GM21367 (cell line): ENCODE measurements at regions not wholly inside any gene's neighbourhood (a gene's known extent, or its start where the extent isn't known, plus 50 kb on each side); places are given as distances from the start of the nearest gene placed in this dataset.

Experiments used
- ATAC-seq: cut with Tn5 transposase; IDR thresholded peaks from one replicate; pipeline ENCODE4 v1.9.1; 2021; ENCODE audit not compliant: unreplicated experiment

DNA sequence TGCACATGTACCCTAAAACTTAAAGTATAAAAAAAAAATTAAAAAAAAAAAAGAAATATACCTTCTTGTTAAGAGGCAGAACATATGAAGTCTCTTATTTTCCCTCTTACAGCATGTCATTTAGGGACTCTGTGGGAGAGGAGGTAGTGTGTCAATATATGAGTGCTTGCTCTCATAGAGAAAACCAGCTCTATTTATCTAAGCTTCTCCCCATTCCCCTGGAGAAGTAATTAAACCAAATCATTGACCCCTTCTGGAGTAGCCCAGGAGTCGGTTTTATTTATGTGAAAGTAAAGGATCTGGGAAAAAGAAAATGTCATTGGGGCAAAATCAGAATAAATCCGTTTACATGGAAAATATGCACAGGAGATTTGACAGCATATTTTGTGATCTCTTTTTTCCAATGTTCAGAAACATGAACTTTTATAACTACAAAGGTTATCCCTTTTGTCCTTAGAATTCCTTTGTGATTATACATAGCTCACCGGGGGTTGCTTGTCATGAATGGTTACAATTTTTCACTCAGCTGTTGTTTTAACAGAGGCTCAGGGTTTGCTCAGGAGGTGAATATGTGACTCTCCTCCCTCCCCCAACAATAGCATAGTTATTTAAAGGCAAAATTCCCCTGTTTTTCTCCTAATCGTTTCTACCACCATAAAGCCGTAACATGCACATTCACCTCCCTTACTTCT lies 114.5 kb upstream of the C1orf21 start:
- no peak for ATAC-seq

GRCh38 chr1:184276416-184276815 lies 110.4 kb upstream of the C1orf21 start:
- ATAC-seq, result no peak

GRCh38 chr1:184279911-184280458 lies 106.8 kb upstream of the C1orf21 start:
- ATAC-seq, result no peak

DNA sequence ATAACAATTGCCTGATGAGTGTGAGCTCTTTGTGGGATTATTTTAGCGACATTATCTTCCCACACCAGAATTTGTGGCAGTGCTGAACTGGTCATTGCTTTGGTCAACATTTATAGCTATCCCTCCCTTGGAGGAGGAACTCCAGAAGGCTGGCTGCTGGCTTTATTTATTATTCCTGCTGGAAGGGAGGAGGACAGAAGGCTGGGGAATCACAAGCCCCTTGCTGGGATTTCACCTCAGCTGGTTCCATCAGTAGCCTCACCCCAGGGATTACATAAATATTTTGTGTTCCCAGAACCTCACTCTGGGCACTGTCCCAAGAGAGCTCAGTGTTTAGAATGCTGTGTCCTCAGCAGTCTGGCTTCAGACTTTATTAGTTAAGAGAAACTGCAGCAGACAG lies 102.8 kb upstream of the C1orf21 start:
- ATAC-seq, result no peak

GRCh38 chr1:184284900-184285299 lies 101.9 kb upstream of the C1orf21 start:
- ATAC-seq, result no peak

- no peak for ATAC-seq
Measured at GRCh38 chr1:184285401-184286087, 101.3 kb upstream of the C1orf21 start.

DNA sequence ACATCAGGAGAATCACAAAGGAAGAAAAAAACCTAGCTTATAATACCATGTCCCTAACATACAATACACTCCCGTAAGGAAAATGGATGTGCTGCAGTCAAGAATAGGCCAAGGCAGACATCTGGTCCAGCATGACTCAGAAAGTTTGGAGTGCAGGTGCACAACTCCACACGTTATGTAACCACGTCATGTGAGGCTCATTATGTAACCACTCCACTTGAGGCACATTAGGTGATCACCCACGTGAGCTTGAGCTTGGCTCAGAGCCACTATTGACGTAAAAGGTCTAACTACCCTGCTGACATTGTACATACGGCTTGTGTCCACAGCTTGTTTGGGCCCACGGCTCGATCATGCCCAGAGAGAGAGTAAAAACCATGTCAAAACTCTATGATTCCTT lies 99.8 kb upstream of the C1orf21 start:
- no peak for ATAC-seq

DNA sequence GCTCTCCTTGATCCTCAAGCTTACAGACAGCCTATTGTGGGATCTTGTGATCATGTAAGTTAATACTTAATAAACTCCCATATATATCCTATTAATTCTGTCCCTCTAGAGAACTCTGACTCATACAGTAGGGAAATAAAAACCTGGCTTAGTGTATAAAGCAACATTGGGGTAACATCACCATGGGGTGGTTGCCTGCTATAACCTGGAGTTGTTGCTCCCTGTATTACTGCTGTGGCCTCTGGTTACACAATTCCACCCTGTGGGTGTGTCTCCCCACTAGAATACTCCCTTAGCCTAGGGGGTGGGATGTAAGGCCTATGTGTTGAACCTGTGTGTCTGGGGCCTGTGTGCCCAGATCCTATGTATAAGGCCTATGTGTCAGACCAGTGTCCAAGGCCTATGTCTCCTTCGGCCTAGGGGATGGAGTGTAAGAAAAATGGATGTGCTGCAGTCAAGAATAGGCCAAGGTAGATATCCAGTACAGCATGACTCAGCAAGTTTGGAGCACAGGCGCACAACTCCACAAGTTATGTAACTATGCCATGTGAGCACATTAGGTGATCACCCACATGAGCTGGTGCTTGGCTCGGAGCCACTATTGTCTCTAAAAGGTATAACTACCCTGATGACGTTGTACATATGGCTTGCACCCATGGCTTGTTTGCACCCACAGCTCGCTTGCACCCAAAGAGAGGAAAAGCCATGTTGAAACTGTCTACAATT lies 96.8 kb upstream of the C1orf21 start:
- no peak for ATAC-seq

GRCh38 chr1:184291701-184292100 lies 95.1 kb upstream of the C1orf21 start:
- no peak for ATAC-seq

- ATAC-seq, result no peak
Measured at GRCh38 chr1:184292101-184292500, 94.7 kb upstream of the C1orf21 start.

DNA sequence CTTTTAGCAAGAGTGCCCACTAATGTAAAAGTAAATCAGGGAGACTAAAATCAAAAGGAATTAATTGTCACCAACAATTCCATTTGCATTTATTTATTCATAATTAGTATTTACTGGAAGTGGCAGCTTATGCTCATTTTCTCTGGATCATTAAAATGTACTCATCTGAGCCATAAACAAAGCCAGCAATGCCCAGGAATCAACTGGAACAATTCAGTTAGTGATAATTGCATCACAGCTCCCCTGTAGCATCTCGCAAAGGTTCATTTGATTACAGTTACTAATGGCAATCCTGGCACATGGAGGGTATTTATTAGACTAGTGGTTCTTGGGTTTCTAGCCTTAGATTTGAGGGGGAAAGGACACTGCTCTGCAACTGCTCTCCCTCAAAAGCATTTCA lies 92.7 kb upstream of the C1orf21 start:
- no peak for ATAC-seq

DNA sequence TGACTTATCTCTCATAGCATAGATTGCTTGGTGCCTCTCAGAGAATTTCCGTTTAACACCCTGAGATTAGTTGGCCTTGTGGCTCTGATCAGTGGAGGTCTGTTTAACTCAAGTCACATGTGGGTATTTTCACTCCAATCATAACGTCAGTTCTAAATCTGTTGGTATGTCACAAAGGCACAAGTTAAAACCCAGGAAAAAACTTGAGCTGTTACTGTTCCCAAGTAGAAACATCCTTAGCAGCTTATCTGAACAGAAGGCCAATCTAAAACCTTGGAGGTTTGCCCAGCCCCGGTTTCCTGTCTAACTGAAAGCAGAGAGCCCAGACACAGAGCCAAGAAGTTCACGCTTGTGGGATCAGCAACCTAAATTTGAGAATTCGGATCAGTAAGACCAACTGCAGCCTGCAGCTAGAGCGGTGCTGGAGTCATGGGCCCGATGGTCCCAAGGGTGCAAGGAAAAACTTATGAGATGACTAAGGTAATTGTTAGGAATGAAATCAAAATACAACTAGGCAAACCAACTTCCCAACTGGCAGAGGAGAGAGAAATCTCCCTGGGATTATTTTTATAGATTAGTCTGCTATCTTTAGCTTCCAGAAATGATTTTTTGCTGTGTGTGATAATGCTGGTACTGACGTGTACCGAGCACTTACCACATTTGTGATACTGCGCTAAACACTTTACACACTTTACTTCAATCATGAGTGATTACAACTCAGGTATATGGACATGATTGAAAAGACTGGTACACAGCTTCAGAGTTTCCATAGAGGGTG lies 90.2 kb upstream of the C1orf21 start:
- no peak for ATAC-seq

DNA sequence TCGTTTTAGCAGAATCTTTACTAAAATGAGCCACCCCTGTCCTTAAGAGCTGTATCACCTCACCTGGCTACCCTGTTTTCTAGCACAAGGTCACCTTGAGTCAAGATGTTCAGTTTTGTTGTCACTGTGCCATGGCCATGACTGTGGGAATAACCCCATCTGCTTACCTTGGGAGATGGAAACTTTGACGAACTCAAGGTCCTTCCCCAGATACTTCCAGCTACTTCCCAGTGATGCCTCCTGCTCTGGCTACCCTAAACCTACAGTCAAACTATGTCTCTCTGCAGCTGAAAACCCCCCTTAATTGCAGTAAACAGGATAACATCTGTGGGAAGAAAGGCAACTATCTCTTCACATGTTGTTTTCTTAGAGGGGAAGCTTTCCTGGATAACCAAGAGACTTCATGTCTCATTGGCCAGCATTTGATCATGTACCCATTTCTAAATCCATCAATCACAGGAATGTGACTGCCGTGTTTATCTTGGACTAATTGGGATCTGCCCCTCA lies 89.5 kb upstream of the C1orf21 start:
- ATAC-seq, result no peak

DNA sequence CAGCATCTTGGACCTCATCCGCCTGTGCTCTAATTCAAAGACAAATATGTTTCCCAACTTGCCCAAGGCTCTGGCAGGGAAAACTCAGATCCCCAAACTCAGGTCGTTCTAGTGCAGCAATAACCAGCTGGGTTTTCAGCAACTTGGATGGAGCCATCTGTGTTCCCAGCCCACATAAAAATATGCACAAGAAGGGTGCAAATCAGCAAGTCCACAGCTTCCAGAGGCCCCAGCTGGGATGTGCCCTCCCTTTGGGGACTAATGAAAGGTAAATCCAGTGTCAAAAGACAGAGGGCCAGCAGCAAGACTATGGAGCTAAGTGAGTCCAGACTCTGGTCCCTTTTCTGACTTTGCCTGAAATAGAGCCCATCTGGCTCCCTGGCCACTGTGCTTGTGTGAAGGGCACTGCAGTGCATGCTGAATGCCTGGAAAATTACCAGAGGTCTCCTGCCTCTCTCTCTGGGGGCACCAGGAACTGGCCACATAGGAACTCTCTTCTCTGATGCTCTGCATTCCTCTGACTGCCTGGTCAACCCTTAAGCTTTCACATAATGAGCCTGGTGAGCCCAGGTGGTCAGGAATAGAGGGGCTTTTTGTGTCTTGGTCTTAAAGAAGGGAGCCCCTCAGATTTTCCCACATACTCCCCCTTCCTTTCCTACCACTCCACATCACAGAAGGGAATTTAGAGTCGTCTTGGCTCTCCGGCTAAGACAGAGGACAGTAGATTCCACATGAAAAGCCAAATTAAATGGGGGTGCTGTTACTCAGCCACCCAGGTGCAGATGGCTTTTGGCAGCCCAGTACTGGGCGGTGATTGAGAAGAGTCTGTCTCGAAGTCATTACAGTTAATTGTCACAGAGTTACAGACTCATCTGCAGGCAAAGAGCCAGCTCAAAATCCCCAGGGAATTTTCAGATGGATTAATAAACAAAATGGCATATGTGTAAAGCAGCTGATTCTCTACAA lies 88.1 kb upstream of the C1orf21 start:
- ATAC-seq, result no peak

DNA sequence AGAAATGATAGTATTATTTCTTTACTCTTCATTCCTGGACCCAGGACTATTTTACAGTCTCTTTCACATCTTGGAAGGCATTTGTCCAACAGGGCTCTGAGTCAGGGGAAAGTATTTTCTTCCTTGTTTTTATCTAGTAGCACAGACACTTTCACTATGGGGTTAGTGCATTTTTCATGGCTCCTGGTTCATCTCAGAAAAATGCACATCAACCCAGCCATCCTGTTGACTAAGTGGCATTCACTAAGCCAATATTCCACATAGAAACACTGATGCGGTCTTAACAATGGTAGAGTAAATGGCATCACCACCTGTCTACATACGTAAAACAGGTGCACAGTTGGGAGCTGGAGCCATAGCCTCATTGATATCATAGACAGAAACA lies 87.4 kb upstream of the C1orf21 start:
- ATAC-seq, result no peak

- ATAC-seq, result no peak
Measured at GRCh38 chr1:184299796-184300195, 87.0 kb upstream of the C1orf21 start.

DNA sequence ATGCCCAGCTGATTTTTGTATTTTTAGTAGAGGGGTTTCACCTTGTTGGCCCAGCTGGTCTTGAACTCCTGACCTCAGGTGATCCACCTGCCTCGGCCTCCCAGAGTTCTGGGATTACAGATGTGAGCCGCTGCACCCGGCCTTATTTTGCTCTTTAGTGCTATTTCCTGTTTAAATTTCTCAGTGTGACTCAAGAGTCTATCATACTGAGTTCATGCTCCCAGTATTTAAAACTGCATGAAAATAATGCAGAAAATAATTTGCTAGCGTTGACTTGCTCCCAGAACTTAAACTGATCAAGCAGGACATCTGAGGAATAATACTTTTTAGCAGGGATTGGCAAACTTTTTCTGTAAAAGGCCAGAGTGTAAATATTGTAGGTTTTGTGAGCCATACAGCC lies 86.4 kb upstream of the C1orf21 start:
- ATAC-seq, result no peak

DNA sequence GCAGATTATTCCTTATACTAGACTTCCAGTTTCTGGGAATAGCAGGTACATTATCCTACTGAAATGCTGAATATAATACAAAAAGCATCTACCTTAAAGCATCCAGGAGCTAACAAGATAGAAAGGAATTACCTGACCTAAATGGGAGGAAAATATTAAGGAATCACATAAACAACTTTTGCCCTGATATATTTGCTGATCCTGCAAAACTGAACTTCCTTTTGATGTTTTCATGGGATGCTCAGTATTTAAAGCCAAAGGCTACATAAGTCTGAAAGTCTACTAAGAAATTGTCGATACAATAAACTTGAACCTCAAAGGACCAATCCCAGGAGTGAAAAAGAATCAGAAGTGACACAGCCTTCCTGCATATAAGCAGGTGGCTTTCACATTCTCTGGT lies 85.6 kb upstream of the C1orf21 start:
- no peak for ATAC-seq

DNA sequence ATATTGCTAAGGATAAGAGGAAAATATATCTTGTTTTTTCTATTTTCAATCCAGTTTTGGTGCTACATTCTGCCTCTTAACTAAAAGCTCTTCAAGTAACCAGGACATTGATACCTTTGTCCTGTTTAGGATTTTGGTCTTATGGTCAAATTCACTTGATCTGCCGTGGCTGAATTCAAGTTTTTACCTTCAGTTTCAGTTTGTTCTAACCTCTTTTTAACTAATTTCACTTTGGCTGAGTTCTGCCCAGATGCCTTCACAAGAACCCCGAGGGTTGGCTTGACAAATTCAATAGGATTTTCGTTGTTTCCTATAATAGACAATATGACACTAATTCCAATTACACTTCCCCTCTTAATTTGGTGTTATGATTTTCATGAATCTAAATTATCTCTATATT lies 84.5 kb upstream of the C1orf21 start:
- ATAC-seq, result no peak
